HS-5 (cell line): ENCODE measurements at regions not wholly inside any gene's neighbourhood (a gene's known extent, or its start where the extent isn't known, plus 50 kb on each side); places are given as distances from the start of the nearest gene placed in this dataset.

Source experiments
- DNase-seq: peaks from one replicate; pipeline ENCODE4 v3.0.0-alpha.2; 2012; ENCODE audit warnings: low read depth

GRCh38 chr2:196249171-196249570 lies 77.8 kb upstream of the STK17B start:
- DNase-seq = no peak

GRCh38 chr2:196249860-196250259 lies 78.5 kb upstream of the STK17B start:
- DNase-seq = no peak

DNA sequence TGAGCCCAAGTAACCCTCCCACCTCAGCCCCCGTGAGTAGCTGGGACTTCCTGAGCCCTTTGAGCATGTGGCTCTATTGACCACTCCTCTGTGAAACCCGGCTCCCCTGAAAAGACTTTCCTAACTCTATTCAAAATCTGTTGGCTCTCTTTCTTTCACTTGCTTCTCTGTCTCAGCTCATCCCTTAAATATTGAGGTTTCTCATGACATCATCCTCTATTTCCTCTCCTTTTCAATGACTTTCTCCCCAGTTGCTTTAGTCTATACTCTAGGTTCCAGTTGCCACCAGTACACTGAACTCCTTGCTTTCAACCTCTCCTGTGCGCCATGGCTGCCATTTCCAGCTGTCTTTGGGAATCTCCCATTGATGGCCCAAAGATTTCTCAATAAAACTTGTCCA lies 79.8 kb upstream of the STK17B start:
- no peak for DNase-seq

GRCh38 chr2:196252408-196253115 lies 81.2 kb upstream of the STK17B start:
- DNase-seq = no peak

GRCh38 chr2:196253116-196253480 lies 81.7 kb upstream of the STK17B start:
- no peak for DNase-seq

DNA sequence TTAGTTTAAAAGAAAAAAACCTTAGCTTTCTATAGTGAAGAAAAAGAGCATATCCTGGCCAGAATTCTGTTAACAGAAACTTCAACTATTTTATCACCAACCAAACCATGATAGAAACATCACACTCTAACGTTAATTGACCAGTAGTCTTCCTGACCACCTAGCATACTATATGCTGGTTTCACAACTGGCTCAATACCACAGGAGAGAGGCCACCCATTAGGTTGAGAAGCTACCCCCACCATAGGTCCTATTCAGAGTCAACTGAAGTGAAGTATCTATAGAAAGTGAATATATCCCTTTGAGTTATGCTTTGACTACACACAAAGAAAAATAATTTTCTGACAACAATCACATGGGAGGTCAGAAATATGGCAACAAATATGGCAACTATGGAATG lies 85.2 kb upstream of the STK17B start:
- DNase-seq = no peak

DNA sequence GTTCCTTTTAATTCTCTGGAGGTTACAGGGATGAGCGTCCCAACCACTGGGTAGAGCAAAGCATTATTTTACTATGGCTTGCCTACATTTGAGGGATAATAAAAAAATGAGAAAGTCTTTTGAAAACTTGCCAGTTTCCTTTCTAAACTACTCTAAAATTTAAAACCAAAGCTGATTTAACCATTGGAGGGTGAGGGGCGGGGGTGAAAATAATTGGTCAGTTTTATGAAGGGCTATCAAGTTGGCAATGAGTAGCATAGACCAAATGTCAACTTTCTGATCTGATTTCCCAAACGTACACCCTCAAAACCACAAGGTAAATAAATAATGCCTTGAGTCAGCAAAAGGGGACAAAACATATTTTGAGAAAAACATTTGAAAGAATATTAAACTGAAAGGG lies 85.7 kb upstream of the STK17B start:
- no peak for DNase-seq

- DNase-seq = no peak
Measured at GRCh38 chr2:196258407-196258806, 87.0 kb upstream of the STK17B start.

GRCh38 chr2:196259507-196260481 lies 88.4 kb upstream of the STK17B start:
- no peak for DNase-seq

- DNase-seq = no peak
Measured at GRCh38 chr2:196260546-196260945, 89.2 kb upstream of the STK17B start.

GRCh38 chr2:196262606-196263005 lies 91.2 kb upstream of the STK17B start:
- no peak for DNase-seq

DNA sequence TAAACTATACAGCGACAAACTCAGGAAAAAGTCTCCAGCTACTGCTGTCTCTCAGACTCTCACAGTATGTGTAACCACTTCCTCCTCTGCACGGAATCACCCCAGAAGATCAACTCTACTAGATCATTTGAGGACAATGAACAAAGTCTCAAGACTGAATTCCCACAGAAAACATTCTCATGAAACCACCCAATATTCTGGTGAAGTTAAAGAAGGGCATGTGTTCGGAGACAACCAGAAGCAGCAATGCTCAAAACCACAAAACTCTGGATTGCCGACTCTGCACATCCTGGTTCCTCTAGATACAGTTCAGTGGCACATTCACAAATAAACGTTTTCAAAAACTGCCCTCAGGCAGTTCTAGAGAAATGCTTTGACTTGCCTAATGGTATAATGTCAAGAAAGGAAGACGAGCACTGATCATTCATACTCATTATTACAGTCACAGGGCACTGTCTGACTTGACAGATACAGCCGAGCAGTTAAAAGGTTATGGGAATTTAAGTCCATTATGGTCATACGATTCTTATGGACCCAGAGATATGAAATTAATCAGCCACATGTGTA lies 91.9 kb upstream of the STK17B start:
- no peak for DNase-seq

DNA sequence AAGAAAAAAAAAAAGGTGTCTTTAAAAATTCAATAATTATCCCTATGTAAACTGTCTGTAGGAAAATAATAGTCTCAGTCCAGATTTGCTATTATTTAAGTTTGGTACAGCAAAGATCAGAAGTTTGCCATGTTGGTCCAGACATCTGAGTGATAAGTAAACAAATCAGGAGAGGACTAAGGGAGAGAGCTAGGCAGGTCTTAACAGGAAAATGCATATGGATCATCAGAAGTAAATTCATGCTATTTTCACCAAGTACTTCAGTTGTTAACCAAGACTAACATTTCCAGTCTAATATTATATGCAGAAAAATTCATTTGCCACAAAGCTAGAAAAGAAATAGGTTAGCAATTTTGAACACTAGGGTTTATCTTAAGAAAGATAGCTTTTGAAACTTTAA lies 95.0 kb upstream of the STK17B start:
- DNase-seq = no peak

GRCh38 chr2:196266855-196267254 lies 95.5 kb upstream of the STK17B start:
- DNase-seq = no peak

DNA sequence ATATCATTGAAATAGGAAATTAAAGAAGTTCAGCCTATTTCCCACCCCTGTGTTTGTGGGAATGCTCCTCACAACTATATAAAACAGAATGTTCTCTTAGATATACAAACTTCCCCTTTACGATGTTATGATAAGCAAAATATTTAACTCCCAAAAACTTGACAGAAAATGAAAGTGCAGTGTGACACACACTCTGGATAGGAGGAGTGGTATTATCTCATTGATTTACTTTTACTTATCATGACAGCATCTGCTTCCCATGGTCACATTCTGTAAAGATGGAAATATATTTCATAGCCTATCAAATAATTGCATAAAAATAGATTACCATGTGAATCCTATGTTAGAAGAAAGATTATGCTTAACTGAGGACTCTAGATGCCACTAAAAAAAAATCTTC lies 96.6 kb upstream of the STK17B start:
- DNase-seq = no peak

DNA sequence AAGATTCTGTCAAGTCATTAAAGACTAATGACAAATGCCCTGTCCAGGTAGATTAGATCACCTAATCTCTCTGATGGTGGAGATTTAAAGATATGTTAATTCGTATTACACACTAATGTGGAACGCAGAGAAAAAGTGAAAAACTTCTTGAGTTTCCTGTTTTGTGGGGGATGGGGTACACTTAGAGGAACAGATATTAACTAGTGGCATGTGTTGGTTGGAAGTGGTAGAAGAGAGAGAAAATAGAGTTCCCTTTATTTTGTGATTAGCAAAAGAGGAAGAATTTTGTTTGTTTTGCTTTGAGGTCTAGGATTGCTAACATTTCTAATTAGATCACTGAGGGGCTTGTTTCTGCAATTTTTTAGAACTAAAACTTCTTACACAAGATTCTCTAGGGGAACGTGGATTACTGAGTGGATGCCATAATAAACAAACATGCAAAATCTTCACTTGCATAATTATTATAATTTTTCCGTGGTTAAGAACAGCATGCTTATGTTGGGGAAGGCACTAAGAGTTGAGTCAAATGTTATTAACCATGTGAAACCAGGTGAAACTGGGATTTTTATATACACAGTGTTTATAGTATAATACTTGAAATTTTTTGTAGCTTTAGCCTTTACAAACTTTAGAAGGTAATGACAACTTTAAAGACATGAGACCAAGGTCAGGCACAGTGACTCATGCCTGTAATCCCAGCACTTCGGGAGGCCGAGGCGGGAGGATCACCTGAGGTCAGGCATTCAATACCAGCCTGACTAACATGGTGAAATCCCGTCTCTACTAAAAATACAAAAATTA lies 97.4 kb upstream of the STK17B start:
- DNase-seq = no peak

DNA sequence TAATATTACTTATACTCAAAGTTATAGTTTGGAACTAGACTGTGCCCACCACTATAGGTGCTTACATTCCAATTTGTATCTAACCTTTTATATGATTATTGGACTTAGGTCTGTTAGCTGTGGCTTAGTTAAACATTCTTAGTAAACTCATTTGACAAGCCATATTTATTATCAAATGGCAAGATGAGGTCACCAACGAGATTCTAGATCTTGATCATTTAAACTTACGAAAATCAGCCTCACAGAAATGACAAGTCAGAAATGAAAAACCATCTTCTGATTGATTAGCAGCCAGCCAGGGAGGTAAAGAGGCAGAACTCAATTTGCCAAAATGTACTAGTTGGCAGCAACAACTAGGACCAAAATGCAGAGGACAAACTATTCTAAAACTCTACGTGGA lies 100.4 kb upstream of the STK17B start:
- no peak for DNase-seq

DNA sequence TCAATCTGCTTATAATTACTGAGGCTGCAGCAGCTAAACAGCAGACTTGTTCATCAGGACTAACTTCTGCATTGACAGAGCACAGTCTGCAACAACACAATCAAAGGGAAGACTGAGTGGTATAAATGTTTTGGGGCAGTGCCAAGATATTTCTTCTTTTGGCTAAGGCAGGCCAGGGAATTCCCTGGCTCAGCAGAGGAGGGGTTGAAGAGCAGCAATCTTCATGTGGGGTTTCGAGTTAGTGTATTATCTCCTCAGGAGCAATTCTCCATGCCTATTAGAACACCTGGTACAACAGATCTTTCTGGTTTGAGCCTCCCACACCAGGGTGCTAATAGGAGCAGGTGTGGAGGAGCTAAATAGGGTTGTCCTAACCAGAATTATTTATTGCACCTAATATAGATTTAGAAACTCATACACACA lies 103.0 kb upstream of the STK17B start:
- no peak for DNase-seq

- DNase-seq = peak; percentile 94
Measured at GRCh38 chr2:196275646-196276352, 104.4 kb upstream of the STK17B start.

GRCh38 chr2:196276421-196276820 lies 105.0 kb upstream of the STK17B start:
- no peak for DNase-seq

- no peak for DNase-seq
Measured at GRCh38 chr2:196277002-196277401, 105.6 kb upstream of the STK17B start.
